A673 (cell line): ENCODE measurements at regions not wholly inside any gene's neighbourhood (a gene's known extent, or its start where the extent isn't known, plus 50 kb on each side); places are given as distances from the start of the nearest gene placed in this dataset.

Experiments used
- BruUV-seq: library from RNA; stranded (reverse); fragments of 400-500 nt; replicated peaks from 2 replicates; lab custom pipeline; 2021; lab: Mats Ljungman, UMichigan
- CTCF ChIA-PET: fragments of 300-600 bp; sonication (Branson Sonifier 250); formaldehyde crosslinking; loops from one replicate; lab custom pipeline; 2022; ENCODE audit warnings: antibody characterized with exemption; lab: Charles Lee
- POLR2A ChIA-PET: fragments of 300-600 bp; sonication (Branson Sonifier 250); formaldehyde crosslinking; loops from one replicate; lab custom pipeline; 2022; ENCODE audit warnings: antibody characterized with exemption; ENCODE audit not compliant: low non-redundant PET; lab: Charles Lee
- DNase-seq: peaks from one replicate; pipeline ENCODE4 v3.0.0-alpha.2; 2015; ENCODE audit warnings: low spot score
- H3K27ac ChIP-seq: fragments of 200-600 bp; sonication (generic); 2 replicates; pipeline ENCODE4 v1.5.1; 2016; ENCODE audit warnings: mixed run types, low read depth, mild to moderate bottlenecking, mixed read lengths, antibody characterized with exemption, low read length; ENCODE audit not compliant: poor library complexity, severe bottlenecking
- H3K27me3 ChIP-seq: fragments of 200-600 bp; sonication (generic); replicated peaks from 2 replicates; pipeline ENCODE4 v1.6.1; 2017; ENCODE audit warnings: mixed run types, low read depth, mild to moderate bottlenecking, mixed read lengths, antibody characterized with exemption, low read length; ENCODE audit not compliant: insufficient read depth, poor library complexity
- H3K36me3 ChIP-seq: fragments of 200-600 bp; sonication (generic); 2 replicates; pipeline ENCODE4 v1.6.1; 2016; ENCODE audit warnings: mixed run types, mild to moderate bottlenecking, mixed read lengths, antibody characterized with exemption, low read length; ENCODE audit not compliant: insufficient read depth, poor library complexity, severe bottlenecking
- H3K4me1 ChIP-seq: fragments of 200-600 bp; sonication (generic); 2 replicates; pipeline ENCODE4 v1.6.1; 2017; ENCODE audit warnings: mixed run types, mild to moderate bottlenecking, mixed read lengths, antibody characterized with exemption, low read length; ENCODE audit not compliant: insufficient read depth, poor library complexity, severe bottlenecking
- H3K4me3 ChIP-seq: fragments of 200-600 bp; sonication (generic); 2 replicates; pipeline ENCODE4 v1.5.1; 2016; ENCODE audit warnings: low read depth, mixed run types, mild to moderate bottlenecking, mixed read lengths, low read length; ENCODE audit not compliant: poor library complexity, severe bottlenecking
- H3K9me3 ChIP-seq: fragments of 200-600 bp; sonication (generic); 2 replicates; pipeline ENCODE4 v1.6.1; 2016; ENCODE audit warnings: mixed run types, low read depth, mild to moderate bottlenecking, mixed read lengths, antibody characterized with exemption, low read length; ENCODE audit not compliant: poor library complexity, severe bottlenecking
- EZH2 ChIP-seq: fragments of 200-600 bp; sonication (generic); IDR thresholded peaks from 2 replicates; pipeline ENCODE4 v1.6.1; 2017; ENCODE audit warnings: borderline replicate concordance, low read depth, mild to moderate bottlenecking, mixed read lengths, antibody characterized with exemption, low read length; ENCODE audit not compliant: poor library complexity, severe bottlenecking
- intact Hi-C: fragments of 100-400 bp; cut with micrococcal nuclease; formaldehyde crosslinking; loops from one replicate; pipeline ENCODE4 v1.10.0; 2022; ENCODE audit not compliant: unreplicated experiment
- TF ChIP-seq, protein P1 (sequence below): fragments of 300-800, 200-600 bp; sonication (generic); conservative IDR thresholded peaks from 2 replicates; pipeline ENCODE4 v1.5.1; 2017; ENCODE audit warnings: low read depth, mild to moderate bottlenecking, antibody characterized with exemption, low read length, moderate library complexity, mixed read lengths

GRCh38 chr3:77871436-77871835 is 831.5 kb downstream of the ROBO2 start:
- Histone ChIP-seq H3K4me3 (no peak overlapping the region), H3K9me3 (no peaks in the 10 kb centered on the region), H3K36me3 (no peaks in the 10 kb centered on the region), H3K4me1 (no peaks in the 10 kb centered on the region), H3K27me3 (no peaks in the 10 kb centered on the region), H3K27ac (no peak overlapping the region)
- no peak for DNase-seq
- CTCF ChIA-PET = no interaction called here
- intact Hi-C loops = no loop called here
- BruUV-seq = no TSS peak
- no peak for TF ChIP-seq EZH2
- TF ChIP-seq, protein P1, sequence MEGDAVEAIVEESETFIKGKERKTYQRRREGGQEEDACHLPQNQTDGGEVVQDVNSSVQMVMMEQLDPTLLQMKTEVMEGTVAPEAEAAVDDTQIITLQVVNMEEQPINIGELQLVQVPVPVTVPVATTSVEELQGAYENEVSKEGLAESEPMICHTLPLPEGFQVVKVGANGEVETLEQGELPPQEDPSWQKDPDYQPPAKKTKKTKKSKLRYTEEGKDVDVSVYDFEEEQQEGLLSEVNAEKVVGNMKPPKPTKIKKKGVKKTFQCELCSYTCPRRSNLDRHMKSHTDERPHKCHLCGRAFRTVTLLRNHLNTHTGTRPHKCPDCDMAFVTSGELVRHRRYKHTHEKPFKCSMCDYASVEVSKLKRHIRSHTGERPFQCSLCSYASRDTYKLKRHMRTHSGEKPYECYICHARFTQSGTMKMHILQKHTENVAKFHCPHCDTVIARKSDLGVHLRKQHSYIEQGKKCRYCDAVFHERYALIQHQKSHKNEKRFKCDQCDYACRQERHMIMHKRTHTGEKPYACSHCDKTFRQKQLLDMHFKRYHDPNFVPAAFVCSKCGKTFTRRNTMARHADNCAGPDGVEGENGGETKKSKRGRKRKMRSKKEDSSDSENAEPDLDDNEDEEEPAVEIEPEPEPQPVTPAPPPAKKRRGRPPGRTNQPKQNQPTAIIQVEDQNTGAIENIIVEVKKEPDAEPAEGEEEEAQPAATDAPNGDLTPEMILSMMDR = no peak
- POLR2A ChIA-PET = no interaction called here

- ChIA-PET POLR2A (no interaction called here), CTCF (no interaction called here)
- no peak for DNase-seq
- intact Hi-C loops = no loop called here
- TF ChIP-seq, protein P1 = no peak
- TF ChIP-seq EZH2 = no peak
- Histone ChIP-seq H3K36me3 (no peaks in the 10 kb centered on the region), H3K9me3 (no peaks in the 10 kb centered on the region), H3K27me3 (no peaks in the 10 kb centered on the region), H3K4me3 (no peak overlapping the region), H3K4me1 (no peaks in the 10 kb centered on the region), H3K27ac (no peak overlapping the region)
- BruUV-seq = no TSS peak
Observed at GRCh38 chr3:77873598-77873997, 833.7 kb downstream of the ROBO2 start.

DNA sequence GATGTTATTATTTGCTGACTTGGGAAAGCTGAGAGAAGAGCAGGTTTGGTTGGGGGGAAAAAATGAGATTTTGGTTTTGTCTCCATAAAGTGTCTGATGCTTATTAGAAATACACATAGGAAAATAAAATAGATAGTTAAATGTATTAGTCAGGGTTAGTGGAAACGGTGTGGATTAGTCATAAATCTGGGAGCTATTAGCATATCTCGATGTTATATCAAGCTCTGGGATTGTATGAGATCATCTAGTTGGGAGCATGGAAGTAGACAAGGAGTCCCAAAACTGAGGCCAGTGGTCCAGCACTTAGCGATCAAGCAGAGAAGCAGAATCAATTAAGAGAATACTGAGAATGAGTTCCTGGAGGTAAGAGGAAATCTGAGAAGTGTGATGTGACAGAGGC is 845.5 kb downstream of the ROBO2 start:
- Histone ChIP-seq H3K9me3 (no peaks in the 10 kb centered on the region), H3K4me3 (no peak overlapping the region), H3K4me1 (no peaks in the 10 kb centered on the region), H3K27me3 (no peaks in the 10 kb centered on the region), H3K36me3 (no peaks in the 10 kb centered on the region), H3K27ac (no peak overlapping the region)
- DNase-seq = no peak
- BruUV-seq = no TSS peak
- ChIA-PET CTCF (no interaction called here), POLR2A (no interaction called here)
- TF ChIP-seq EZH2 = no peak
- TF ChIP-seq, protein P1 = no peak
- intact Hi-C loops = no loop called here
